HCT116 (cell line): ENCODE measurements at regions not wholly inside any gene's neighbourhood (a gene's known extent, or its start where the extent isn't known, plus 50 kb on each side); places are given as distances from the start of the nearest gene placed in this dataset.

Experiments used
- ATAC-seq: fragments of 200-7000 bp; cut with Tn5 transposase; 2 replicates; pipeline ENCODE4 v1.9.1; 2020; ENCODE audit warnings: mild to moderate bottlenecking, moderate library complexity
- BruUV-seq: library from RNA; stranded (reverse); fragments of 400-500 nt; replicated peaks from 2 replicates; lab custom pipeline; 2021; lab: Mats Ljungman, UMichigan
- CTCF ChIA-PET: fragments of 300-600 bp; sonication (Branson Sonifier 250); formaldehyde crosslinking; loops from one replicate; lab custom pipeline; 2021; ENCODE audit warnings: antibody characterized with exemption; lab: Charles Lee
- POLR2A ChIA-PET: fragments of 300-600, 350-600 bp; sonication (Branson Sonifier 250); formaldehyde crosslinking; loops from one replicate; lab custom pipeline; 2021; ENCODE audit warnings: antibody characterized with exemption; lab: Charles Lee
- RAD21 ChIA-PET, 2 experiments: fragments of 300-600 bp; sonication (Branson Sonifier 250); formaldehyde crosslinking; loops; one replicate each; lab custom pipeline; 2023; ENCODE audit warnings: low total read pairs in 2 of 2; ENCODE audit not compliant: uncharacterized antibody in 2 of 2, unreplicated experiment in 2 of 2, low non-redundant PET in 1 of 2; lab: Charles Lee
- DNase-seq: peaks from one replicate; pipeline ENCODE4 v3.0.0-alpha.2; 2010; ENCODE audit warnings: low read depth, low spot score
- H2AFZ ChIP-seq: fragments of 200-600 bp; shearing (Covaris generic), sonication (generic); 2 replicates; pipeline ENCODE4 v1.6.1; 2017; ENCODE audit warnings: low read depth, mixed run types, mixed read lengths, antibody characterized with exemption, low read length; ENCODE audit not compliant: poor library complexity, severe bottlenecking
- H3K27ac ChIP-seq: 2 replicates; pipeline ENCODE4 v1.5.1; 2012; ENCODE audit warnings: low read depth, low read length
- H3K27me3 ChIP-seq: fragments of 200-600 bp; sonication (generic); 2 replicates; pipeline ENCODE4 v1.6.1; 2016; ENCODE audit warnings: mixed run types, low read length, mixed read lengths; ENCODE audit not compliant: insufficient read depth
- H3K36me3 ChIP-seq, 2 experiments: fragments of 200-500 bp in 1 of 2; fragments of 200-600 bp in 1 of 2; sonication (Bioruptor generic) in 1 of 2; sonication (generic) in 1 of 2; 2 replicates each; pipeline versions ENCODE4 v1.5.1 to v1.6.1; 2014 to 2016; ENCODE audit warnings: low read length in 2 of 2, inconsistent platforms in 1 of 2, mixed read lengths in 1 of 2, mixed run types in 1 of 2; ENCODE audit not compliant: insufficient read depth in 2 of 2, control insufficient read depth in 1 of 2
- H3K4me1 ChIP-seq, 2 experiments: fragments of 200-600 bp in 1 of 2; sonication (generic) in 1 of 2; 2 replicates each; pipeline versions ENCODE4 v1.5.1 to v1.6.1; 2012 to 2017; ENCODE audit warnings: low read length in 2 of 2, inconsistent platforms in 1 of 2, mild to moderate bottlenecking in 1 of 2, mixed read lengths in 1 of 2, mixed run types in 1 of 2, moderate library complexity in 1 of 2; ENCODE audit not compliant: insufficient read depth in 2 of 2, control insufficient read depth in 1 of 2
- H3K4me2 ChIP-seq: fragments of 200-600 bp; sonication (generic); 2 replicates; pipeline ENCODE4 v1.6.1; 2017; ENCODE audit warnings: mixed run types, low read length, mixed read lengths
- H3K4me3 ChIP-seq, 2 experiments: fragments of 200-600 bp in 1 of 2; sonication (generic) in 1 of 2; replicated peaks in 1 of 2; 2 replicates each; pipeline ENCODE4 v1.5.1; 2011 to 2016; ENCODE audit warnings: low read length in 2 of 2, control low read depth in 1 of 2, low read depth in 1 of 2, mild to moderate bottlenecking in 1 of 2, mixed read lengths in 1 of 2, mixed run types in 1 of 2
- H3K79me2 ChIP-seq: fragments of 200-600 bp; sonication (generic); 2 replicates; pipeline ENCODE4 v1.6.1; 2017; ENCODE audit warnings: mild to moderate bottlenecking, mixed run types, low read length, moderate library complexity, mixed read lengths; ENCODE audit not compliant: insufficient read depth
- H3K9ac ChIP-seq: fragments of 200-600 bp; sonication (generic); 2 replicates; pipeline ENCODE4 v1.6.1; 2016; ENCODE audit warnings: low read length, mixed read lengths
- H3K9me2 ChIP-seq: fragments of 200-600 bp; sonication (generic), shearing (Covaris generic); 2 replicates; pipeline ENCODE4 v1.6.1; 2017; ENCODE audit warnings: mixed run types, mild to moderate bottlenecking, moderate library complexity; ENCODE audit not compliant: insufficient read depth
- H3K9me3 ChIP-seq, 2 experiments: fragments of 200-500 bp in 1 of 2; fragments of 200-600 bp in 1 of 2; sonication (Bioruptor generic) in 1 of 2; sonication (generic) in 1 of 2; 2 replicates each; pipeline ENCODE4 v1.6.1; 2014 to 2017; ENCODE audit warnings: low read length in 2 of 2, mixed read lengths in 2 of 2, inconsistent platforms in 1 of 2, low read depth in 1 of 2, mild to moderate bottlenecking in 1 of 2, mixed run types in 1 of 2, moderate library complexity in 1 of 2; ENCODE audit not compliant: control insufficient read depth in 1 of 2, insufficient read depth in 1 of 2
- H4K20me1 ChIP-seq: fragments of 200-600 bp; sonication (generic), shearing (Covaris generic); 2 replicates; pipeline ENCODE4 v1.6.1; 2017; ENCODE audit warnings: mixed run types, mild to moderate bottlenecking, moderate library complexity; ENCODE audit not compliant: insufficient read depth
- ATF3 ChIP-seq: IDR thresholded peaks from 2 replicates; pipeline ENCODE4 v1.6.1; 2012
- CBX3 ChIP-seq: IDR thresholded peaks from 2 replicates; pipeline ENCODE4 v1.6.1; 2012; ENCODE audit warnings: low read depth
- CEBPB ChIP-seq: IDR thresholded peaks from 2 replicates; pipeline ENCODE4 v1.6.1; 2012; ENCODE audit warnings: low read depth
- CTCF ChIP-seq, 3 experiments: fragments of 200-600 bp in 1 of 3; sonication (generic) in 1 of 3; IDR thresholded peaks in 2 of 3; conservative IDR thresholded peaks in 1 of 3; 2 replicates each; pipeline ENCODE4 v1.5.1; 2012 to 2017; ENCODE audit warnings: low read depth in 2 of 3, low read length in 2 of 3, antibody characterized with exemption in 1 of 3, borderline replicate concordance in 1 of 3, control low read depth in 1 of 3, mild to moderate bottlenecking in 1 of 3, mixed read lengths in 1 of 3, mixed run types in 1 of 3, moderate library complexity in 1 of 3; ENCODE audit not compliant: insufficient read depth in 1 of 3
- EGR1 ChIP-seq: IDR thresholded peaks from 2 replicates; pipeline ENCODE4 v1.6.1; 2012; ENCODE audit warnings: low read depth
- EZH2 ChIP-seq: fragments of 200-600 bp; sonication (generic); IDR thresholded peaks from 2 replicates; pipeline ENCODE4 v1.6.1; 2017; ENCODE audit warnings: antibody characterized with exemption, mixed run types
- EZH2phosphoT487 ChIP-seq: fragments of 200-600 bp; IDR thresholded peaks from 2 replicates; pipeline ENCODE4 v1.6.1; 2018; ENCODE audit warnings: antibody characterized with exemption, borderline replicate concordance
- FOSL1 ChIP-seq: IDR thresholded peaks from 2 replicates; pipeline ENCODE4 v1.6.1; 2012; ENCODE audit warnings: low read depth
- MAX ChIP-seq: IDR thresholded peaks from 2 replicates; pipeline ENCODE4 v1.6.1; 2012
- POLR2A ChIP-seq: IDR thresholded peaks from 2 replicates; pipeline ENCODE4 v1.7.0; 2011; ENCODE audit warnings: borderline replicate concordance; ENCODE audit not compliant: insufficient read depth, insufficient read length; ENCODE audit errors: extremely low read depth
- POLR2AphosphoS5 ChIP-seq: IDR thresholded peaks from 2 replicates; pipeline ENCODE4 v1.6.1; 2011; ENCODE audit warnings: mild to moderate bottlenecking, low read depth, low read length, moderate library complexity
- RAD21 ChIP-seq: IDR thresholded peaks from 2 replicates; pipeline ENCODE4 v1.6.1; 2012; ENCODE audit warnings: low read depth, mild to moderate bottlenecking
- SIN3A ChIP-seq: IDR thresholded peaks from 2 replicates; pipeline ENCODE4 v1.6.1; 2012; ENCODE audit warnings: low read depth
- SP1 ChIP-seq: IDR thresholded peaks from 2 replicates; pipeline ENCODE4 v1.6.1; 2012; ENCODE audit warnings: low read depth
- YY1 ChIP-seq: IDR thresholded peaks from 2 replicates; pipeline ENCODE4 v1.6.1; 2011; ENCODE audit warnings: low read length, low read depth, moderate library complexity, mild to moderate bottlenecking; ENCODE audit not compliant: insufficient replicate concordance; ENCODE audit errors: extremely low read depth
- ZBTB33 ChIP-seq: IDR thresholded peaks from 2 replicates; pipeline ENCODE4 v1.6.1; 2011; ENCODE audit warnings: mild to moderate bottlenecking, low read length, moderate library complexity; ENCODE audit not compliant: insufficient replicate concordance; ENCODE audit errors: extremely low read depth
- ZFX ChIP-seq: fragments of 450-650 bp; IDR thresholded peaks from 2 replicates; pipeline ENCODE4 v1.6.1; 2017
- ZNF274 ChIP-seq: fragments of 200-500 bp; sonication (Bioruptor generic); IDR thresholded peaks from 2 replicates; pipeline ENCODE4 v1.6.1; 2014; ENCODE audit warnings: mild to moderate bottlenecking, low read depth, low read length, inconsistent platforms
- intact Hi-C: fragments of 100-400 bp; cut with micrococcal nuclease; formaldehyde crosslinking; loops from 2 replicates; pipeline ENCODE4 v1.10.0; 2022

GRCh38 chr11:119895981-119896380 is 167.0 kb upstream of the NECTIN1 start:
- no peaks in the 10 kb centered on the region for H3K79me2 ChIP-seq
- 0 out of 2 replicates have a peak, but pooled peaks cover 2% of the 10 kb centered on the region for H3K9me2 ChIP-seq
- ChIA-PET CTCF (no interaction called here), RAD21 (no interaction called here), POLR2A (no interaction called here)
- no peaks in the 10 kb centered on the region for H4K20me1 ChIP-seq
- no peak for TF ChIP-seq CBX3
- no peaks in the 10 kb centered on the region for H3K4me1 ChIP-seq
- no peak overlapping the region for H3K4me3 ChIP-seq
- ATAC-seq (no peak), DNase-seq (no peak)
- H3K27me3 ChIP-seq = peaks cover 19% of the 10 kb centered on the region; the same call in 1 of the 2 replicates
- H3K36me3 ChIP-seq = no peaks in the 10 kb centered on the region
- H3K9ac ChIP-seq = no peak overlapping the region
- intact Hi-C loops = no loop called here
- no peak overlapping the region for H2AFZ ChIP-seq
- no peak overlapping the region for H3K4me2 ChIP-seq
- no peak overlapping the region for H3K27ac ChIP-seq
- H3K9me3 ChIP-seq = no peaks in the 10 kb centered on the region
- no TSS peak for BruUV-seq

- ATAC-seq (no peak), DNase-seq (no peak)
- Histone ChIP-seq H3K9ac (no peak overlapping the region), H3K9me2 (0 out of 2 replicates have a peak, but pooled peaks cover 2% of the 10 kb centered on the region), H3K4me3 (no peak overlapping the region), H3K27ac (no peak overlapping the region), H3K9me3 (no peaks in the 10 kb centered on the region), H3K4me2 (no peak overlapping the region), H4K20me1 (no peaks in the 10 kb centered on the region), H3K36me3 (no peaks in the 10 kb centered on the region), H3K79me2 (no peaks in the 10 kb centered on the region), H2AFZ (no peak overlapping the region), H3K4me1 (no peaks in the 10 kb centered on the region), H3K27me3 (peaks cover 19% of the 10 kb centered on the region; the same call in 1 of the 2 replicates)
- RAD21 ChIA-PET = no interaction called here
- POLR2A ChIA-PET = no interaction called here
- no peak for TF ChIP-seq YY1
- no peak for TF ChIP-seq POLR2AphosphoS5
- TF ChIP-seq CEBPB = no peak
- TF ChIP-seq ZFX = no peak
- no peak for TF ChIP-seq SP1
- no peak for TF ChIP-seq ZNF274
- TF ChIP-seq CBX3 = no peak
- TF ChIP-seq ZBTB33 = no peak
- TF ChIP-seq EZH2 = no peak
- no peak for TF ChIP-seq EGR1
- no peak for TF ChIP-seq ATF3
- TF ChIP-seq CTCF (IDR thresholded peaks at IDR 0.05 in 2 of 3, conservative IDR thresholded peaks at IDR 0.05 in 1 of 3; ENCODE audit: borderline replicate concordance in 1 of 3, insufficient read depth in 1 of 3, low read depth in 2 of 3, low read length in 2 of 3) = no peak
- no peak for TF ChIP-seq FOSL1
- no peak for TF ChIP-seq MAX
- no peak for TF ChIP-seq SIN3A
- no peak for TF ChIP-seq POLR2A
- no peak for TF ChIP-seq RAD21
- no peak for TF ChIP-seq EZH2phosphoT487
- CTCF ChIA-PET = no interaction called here
- no TSS peak for BruUV-seq
- intact Hi-C loops = no loop called here
These were observed 165.9 kb upstream of the NECTIN1 start for GRCh38 chr11:119894916-119895315.
